DLD1 (cell line): ENCODE measurements at regions not wholly inside any gene's neighbourhood (a gene's known extent, or its start where the extent isn't known, plus 50 kb on each side); places are given as distances from the start of the nearest gene placed in this dataset.
"Not testable (repeated sequence)": the region's sequence is repeated elsewhere in the genome, so short reads cannot be mapped to it uniquely, and the experiment has no call there.

Experiments
- in situ Hi-C: cut with HindIII; loops from 2 replicates; pipeline ENCODE4 v1.10.0; 2017; ENCODE audit warnings: low sequenced_read_pairs

DNA sequence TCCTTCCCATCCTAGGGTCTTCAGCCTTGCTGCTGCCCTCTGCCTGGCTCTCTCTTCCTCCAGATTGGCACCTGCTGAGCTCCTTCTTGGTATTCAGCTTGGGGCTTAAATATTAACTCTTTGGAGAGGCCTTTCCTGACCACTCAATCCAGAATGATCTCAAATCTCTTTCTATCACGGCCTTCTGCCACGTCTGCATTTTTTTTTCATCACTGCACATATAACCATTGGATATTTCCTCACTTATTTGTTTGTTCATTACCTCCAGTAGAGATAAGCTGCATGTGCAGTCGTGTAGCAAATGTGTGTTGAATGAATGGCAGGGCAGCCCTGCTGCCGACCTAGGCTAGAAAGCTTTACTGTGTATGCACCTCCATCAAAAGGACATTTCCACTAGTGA is 51.6 kb upstream of the MPP7 start:
- in situ Hi-C loops = no loop called here

DNA sequence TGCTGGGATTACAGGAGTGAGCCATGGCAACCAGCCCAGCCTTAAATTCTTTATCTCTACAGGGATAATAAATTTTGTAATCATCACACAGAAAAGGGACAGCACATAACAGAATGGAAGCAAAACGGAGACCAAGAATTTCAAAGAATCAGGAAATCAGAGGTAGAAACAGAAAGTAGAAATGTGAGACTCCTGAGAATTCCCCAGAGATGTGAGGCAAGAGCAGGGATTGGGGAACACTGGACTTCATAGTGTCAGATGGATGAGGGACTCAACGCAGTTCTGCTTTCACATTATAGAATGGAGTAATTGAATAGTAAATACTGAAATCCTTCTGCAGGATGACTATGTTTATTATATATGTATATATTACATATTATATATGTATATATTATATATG is 52.5 kb upstream of the MPP7 start:
- in situ Hi-C loops = no loop called here

DNA sequence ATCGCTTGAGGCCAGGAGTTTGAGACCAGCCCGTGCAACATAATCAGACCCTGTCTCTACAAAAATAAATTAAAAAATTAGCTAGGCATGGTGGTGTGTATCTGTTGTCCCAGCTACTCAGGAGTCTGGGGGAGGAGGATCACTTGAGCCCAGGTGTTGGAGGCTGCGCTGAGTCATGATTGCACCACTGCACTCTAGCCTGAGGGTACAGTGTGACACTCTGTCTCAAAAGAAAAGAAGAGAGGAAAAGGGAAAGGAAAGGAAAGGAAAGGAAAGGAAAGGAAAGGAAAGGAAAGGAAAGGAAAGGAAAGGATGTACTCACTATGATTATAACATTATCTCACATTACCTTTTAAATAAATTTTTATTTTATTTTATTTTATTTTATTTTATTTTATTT is 56.5 kb upstream of the MPP7 start:
- in situ Hi-C loops = no loop called here

DNA sequence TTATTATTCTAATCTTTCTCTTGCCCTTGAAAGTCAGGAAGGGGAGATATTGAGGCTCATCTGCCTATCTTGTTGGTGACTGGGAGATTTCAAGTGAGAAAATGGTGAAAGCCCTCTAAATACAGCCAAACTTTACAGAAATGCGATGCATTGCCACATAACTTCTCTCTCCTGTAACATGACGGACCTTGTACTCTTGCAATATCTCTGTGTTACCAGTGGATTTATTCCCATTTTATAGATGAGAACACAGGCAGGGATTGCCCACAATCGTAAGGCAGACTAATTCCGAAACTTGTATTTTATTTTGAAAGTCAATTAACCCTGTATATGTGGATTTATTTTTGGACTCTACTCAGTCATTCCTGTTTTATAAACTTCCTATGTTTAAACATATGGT is 57.3 kb upstream of the MPP7 start:
- in situ Hi-C loops = no loop called here

DNA sequence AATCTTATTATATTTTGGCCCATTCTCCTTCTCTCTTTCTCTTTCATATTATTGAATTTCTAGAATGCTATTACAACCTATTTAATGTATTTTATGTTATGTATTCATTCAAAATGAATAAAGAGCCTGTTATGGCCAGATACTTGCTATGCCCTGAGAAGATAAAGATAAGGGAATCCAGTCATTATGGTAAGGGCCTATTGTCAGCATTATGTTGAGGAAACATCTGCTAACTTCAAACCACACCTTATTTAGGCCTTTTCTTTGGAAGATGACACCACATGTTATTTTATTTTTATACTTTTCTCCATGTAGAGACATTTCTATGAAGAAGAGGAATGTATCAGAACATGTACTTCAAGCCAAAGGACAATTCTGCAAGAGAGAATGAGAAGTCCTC is 60.5 kb upstream of the MPP7 start:
- in situ Hi-C loops = no loop called here

DNA sequence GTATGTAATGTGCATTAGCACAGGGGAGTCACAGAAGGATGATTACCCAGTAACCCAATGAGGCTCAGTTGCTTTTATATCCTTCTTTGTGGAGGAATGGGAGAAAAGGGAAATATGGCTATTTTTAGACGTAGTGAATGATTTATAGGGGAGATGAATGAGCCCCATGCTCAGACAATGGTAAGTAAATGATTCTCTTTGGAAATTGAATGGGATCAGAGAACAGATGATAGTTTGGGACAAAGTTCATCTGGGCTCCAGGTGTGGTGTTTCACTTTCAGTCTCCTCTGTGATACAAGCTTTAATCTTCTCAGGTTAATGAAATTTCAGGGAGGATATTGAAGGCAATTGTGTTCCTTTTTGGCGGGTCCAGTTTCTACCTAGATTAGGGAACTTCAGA is 63.0 kb upstream of the MPP7 start:
- in situ Hi-C loops = no loop called here

DNA sequence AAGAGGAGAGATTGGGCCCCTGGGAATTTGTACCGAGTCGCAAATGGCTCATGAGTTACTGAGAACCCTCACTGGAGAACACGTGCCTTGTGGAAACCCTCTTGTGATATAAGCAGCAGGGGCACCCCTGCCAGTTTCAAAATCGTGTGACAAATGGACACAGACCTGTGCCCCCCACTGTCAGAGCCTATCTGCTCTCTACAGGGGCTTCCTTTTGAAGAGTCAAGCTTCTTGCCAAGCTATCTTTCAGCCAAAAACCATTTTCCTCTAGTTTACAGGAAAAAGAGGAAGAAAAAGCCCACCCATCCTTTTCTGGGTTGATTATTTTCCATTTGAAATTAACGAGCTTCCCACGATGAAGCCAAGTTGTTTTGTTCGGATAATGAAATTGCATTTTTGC is 64.1 kb upstream of the MPP7 start:
- in situ Hi-C loops = no loop called here

DNA sequence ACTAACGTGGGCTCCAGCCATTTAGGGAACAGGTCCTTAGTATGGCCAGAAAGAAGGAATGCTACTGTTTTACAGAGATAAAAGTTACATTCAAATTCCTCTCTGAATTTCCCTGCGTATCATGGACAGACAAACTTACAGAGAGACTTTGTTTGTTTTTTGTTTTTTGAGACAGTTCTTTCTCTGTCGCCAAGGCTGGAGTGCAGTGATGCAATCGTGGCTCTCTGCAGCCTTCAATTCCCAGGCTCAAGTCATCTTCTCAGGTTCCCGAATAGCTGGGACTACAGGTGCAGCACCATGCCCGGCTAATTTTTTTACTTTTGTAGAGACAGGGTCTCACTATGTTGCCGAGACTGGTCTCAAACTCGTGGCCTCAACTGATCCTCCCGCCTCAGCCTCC is 64.5 kb upstream of the MPP7 start:
- in situ Hi-C loops = no loop called here

DNA sequence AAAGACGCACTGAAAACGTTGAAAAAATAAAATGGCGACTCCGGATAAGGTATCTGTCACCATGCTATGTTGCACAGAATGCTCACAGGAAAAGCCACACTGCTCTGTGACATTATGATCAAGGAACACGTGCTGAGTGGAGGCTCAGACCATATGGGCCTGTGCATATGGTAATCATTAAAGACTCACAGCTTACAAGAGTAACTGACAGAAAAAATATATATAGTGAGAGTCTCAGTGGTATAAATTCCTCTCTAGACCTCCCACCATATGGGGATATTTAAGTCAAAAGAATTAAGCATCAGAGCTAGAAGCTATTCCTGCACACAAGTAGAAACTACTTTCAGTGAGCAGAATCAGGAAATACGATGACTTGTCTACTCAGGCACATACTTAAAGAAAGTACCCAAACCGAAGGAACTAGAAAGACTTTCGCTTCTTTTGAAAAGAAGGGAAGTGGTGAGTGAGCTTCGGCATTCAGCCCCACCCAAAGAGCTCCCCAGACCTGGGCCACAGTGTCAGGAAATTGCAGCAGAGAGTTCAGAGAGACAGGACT is 65.1 kb upstream of the MPP7 start:
- in situ Hi-C loops = no loop called here

DNA sequence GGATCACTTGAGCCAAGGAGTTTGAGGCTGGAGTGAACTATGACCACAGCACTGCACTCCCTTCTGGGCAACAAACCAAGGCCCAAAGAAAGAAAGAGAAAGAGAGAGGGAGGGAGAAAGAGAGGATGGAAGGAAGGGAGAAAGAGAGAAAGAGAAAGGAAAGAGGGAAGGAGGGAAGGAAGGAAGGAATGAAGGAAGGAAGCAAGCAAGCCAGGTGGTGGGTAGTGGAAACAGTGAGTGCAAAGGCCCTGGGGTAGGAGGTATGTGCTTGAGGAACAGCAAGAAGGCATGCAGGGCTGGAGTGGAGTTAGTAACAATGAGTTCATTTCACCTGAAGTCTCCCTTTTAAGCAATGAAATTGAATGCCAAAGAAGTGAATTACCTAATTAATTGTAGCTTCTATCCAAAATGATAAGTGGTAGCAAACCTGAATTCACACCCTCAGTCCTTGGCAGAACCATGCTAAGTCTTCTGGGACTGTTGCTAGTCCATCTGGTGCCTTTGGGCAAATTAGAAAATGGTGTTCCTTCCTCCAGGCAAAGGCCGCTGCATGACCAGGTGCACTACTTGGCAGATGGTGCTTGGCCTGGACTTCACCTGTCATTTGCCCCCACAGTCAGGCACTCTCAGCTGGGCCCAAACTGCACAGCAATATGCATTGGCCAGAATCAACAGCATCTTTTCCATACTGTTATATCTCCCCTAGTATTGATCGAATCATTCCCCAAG is 67.4 kb upstream of the MPP7 start:
- in situ Hi-C loops = no loop called here

DNA sequence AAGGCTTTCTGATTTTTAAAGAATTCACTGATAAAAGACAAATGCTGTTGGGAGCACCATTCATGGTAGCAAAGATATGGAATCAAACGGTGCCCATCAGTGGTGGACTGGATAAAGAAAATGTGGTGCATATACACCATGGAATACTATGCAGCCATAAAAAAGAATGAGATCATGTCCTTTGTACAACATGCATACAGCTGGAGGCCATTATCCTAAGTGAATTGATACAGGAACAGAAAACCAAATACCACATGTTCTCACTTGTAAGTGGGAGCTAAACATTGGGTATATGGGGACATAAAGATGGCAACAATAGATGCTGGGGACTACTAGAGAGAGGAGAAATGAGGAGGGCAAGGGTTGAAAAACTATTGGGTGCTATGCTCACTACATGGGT is 68.8 kb upstream of the MPP7 start:
- in situ Hi-C loops = not testable (repeated sequence)

DNA sequence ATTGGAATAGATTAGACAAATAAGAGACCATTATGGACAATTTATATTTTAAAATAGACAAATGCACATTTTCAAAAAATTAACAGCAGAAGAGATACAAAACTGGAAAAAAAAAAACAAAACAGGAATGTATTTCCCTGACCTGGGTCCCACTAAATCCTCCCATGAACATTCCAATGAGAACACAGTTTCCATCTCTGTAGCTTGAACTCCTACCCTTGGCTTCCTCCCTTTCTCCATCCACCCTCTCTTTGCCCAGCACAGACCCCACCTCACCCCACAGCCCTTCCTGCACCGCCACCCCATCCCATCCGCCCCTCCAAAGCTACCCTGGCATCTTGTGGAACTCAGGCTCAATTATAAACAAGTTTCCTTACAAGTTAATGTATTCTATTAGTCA is 71.2 kb upstream of the MPP7 start:
- in situ Hi-C loops = no loop called here

DNA sequence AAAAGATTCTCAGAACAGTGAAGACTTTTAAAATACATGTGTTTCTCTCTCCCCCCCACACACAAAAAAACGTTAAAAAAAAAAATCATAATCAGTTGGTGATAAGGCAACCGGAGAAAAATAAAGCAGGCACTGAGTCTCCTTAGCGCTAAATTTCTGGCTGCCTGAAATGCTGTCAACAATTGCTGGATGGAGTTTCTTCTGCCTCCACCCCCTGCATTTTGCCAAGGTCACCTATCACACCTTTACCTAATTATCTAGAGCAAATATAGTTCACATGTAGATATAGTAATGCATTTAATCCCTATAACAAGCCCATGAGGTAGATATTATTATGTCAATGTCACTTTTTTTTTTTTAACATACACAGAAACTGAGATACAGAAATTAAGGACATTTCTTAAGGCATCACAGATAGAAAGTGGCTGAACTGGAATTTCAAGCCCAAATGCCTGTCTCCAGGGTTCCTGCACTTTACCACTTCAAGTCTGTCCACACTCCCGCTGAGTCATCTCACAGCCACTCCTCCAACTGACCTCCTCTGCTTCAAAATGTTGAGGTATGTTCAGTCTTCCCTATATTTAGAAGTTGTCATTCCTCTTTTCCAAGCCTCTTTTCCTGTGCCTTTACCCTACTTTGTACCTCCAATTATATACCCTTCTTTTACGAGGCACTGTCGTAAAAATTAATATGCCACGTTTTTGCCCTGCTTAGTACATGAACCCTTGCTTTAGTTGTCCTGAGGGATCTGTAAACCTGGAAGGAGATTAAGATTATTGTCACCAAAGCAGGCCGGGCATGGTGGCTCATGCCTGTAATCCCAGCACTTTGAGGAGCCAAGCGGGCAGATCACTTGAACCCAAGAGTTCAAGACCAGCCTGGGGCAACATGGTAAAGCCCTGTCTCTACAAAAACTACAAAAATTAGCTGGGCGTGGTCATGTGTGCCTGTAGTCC is 72.8 kb upstream of the MPP7 start:
- in situ Hi-C loops = no loop called here

DNA sequence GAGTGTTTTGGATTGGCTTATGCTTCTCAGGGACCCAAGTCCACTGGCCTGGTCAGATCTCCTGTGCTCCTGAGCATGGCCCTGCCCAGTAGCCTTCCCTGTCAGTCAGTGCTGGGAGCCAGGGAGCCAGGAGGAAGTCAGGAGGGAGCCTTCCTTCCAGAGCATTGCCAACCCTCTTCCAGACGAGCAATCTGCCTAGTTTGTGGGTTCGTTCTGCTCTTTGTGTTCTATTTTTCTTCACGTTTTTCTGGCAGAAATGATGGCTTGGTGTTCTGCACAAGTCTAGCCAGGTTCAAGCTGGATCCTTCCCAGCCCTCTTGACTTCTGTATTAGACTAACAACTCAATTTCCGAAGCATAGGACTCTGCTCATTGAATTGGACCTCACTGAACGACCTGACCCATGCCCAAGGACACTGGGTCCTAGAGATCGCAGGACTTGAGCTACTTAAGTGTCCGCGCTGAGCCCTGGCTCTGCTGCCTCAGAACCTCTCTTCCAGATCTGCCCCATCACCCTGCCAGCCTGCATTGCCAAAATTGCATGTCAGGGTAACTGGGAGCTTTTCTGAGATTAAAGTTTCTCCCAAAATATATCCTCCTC is 76.2 kb upstream of the MPP7 start:
- in situ Hi-C loops = no loop called here

DNA sequence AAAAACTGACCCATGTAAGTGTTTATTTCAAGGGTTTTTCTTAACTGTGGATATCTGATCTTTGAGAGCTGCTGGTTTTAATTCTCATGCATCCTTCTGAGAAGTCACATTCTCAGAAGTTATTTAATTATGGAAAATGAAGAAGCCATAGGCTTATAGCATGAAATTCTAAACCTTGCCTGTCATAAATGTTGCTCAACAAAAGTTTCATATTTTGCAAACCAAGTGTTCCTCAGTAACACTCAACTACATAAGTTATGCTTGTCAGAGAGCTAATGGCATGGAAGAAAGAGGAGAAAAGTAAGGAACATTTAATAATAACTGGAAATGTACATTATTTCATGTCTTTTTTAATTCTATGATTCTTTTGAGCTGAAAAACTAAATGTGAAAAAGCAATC is 78.6 kb upstream of the MPP7 start:
- in situ Hi-C loops = no loop called here

DNA sequence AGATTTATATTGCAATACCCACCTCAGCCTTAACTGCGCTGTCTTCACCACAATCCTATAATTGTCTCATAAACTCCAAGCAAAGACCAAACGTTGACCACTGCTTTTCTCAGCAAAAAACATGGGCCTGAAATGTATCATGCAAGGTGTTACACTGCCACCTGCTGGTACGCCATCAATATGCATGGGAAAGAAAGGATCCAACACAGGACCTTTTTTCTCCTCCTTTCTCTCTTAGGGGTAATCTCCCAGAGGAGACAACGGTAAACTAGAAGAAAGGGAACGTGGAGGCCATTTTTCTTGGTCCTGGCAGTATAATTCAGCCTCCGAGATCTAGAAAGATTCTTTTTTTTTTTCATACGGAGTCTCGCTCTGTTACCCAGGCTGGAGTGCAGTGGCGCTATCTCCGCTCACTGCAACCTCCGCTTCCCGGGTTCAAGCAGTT is 79.1 kb upstream of the MPP7 start:
- in situ Hi-C loops = no loop called here

DNA sequence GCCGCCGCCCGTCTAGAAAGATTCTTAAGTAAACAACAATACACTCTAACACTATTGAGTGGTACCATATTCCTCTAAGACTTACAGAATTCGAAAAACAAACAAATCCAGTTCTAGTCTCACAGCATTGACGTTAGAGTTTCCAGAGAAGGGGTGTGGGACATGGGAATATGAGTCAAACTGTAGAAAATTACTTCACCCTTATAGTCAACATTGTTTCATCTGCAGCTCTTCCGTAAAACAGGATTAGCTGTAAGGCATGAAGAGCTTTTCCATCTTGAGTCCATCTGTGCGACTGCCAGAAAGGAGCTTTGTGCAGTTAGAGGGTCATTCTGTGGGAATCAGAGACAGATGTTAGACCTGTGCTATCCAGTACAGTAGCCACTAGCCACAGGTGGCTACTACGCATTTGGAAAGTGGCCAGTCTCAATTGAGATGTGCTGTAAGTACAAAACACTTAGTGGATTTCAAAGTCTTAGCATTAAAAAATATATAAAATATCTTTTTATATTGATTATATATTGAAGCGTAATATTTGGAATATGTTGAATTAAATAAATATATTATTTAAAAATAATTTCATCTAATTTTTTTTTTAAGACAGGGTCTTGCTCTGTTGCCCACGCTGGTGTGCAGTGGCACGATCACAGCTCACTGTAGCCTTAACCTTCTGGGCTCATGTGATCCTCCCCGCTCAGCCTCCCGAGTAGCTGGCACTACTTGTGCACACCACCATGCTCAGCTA is 79.8 kb upstream of the MPP7 start:
- in situ Hi-C loops = no loop called here

DNA sequence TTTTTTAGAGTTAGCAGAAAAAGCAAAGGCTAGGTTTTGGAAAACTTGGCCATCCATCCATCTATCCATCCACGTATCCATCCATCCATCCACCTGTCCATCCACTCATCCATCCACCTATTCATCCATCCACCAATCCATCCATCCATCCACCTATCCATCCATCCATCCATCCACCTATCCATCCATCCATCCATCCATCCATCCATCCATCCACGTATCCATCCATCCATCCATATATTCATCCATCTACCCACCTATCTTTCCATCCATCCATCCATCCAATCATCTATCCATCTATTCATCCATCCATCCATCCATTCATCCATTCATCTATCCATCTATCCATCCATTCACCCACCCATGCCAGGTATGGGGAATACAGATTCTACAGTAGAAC is 81.7 kb upstream of the MPP7 start:
- in situ Hi-C loops = no loop called here

DNA sequence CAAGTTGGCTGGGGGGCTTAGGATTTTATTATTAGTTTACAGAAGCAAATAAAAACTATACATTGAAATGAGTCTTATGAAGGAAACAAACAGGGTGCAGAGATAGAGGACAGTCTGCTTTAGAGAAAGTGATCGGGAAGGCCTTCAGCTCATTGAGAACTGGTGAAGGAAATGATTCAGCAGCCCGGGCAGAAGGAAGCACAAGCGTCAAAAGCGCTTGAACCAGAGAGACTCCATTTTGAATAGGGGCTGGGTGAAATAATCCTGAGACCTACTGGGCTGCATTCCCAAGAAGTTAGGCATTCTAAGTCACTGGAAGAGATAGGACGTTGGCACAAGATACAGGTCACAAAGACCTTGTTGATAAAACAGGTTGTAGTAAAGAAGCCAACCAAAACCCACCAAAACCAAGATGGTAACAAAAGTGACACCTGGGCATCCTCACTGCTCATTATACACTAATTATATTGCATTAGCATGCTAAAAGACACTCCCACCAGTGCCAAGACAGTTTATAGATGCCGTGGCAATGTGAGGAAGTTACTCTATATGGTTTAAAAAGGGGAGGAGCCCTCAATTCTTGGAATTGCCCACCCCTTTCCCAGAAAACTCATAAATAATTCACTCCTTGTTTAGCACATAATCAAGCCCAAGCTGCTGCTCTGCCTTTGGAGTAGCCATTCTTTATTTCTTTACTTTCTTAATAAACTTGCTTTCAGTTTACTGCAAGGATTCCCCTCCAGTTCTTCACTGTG is 83.1 kb upstream of the MPP7 start:
- in situ Hi-C loops = no loop called here

DNA sequence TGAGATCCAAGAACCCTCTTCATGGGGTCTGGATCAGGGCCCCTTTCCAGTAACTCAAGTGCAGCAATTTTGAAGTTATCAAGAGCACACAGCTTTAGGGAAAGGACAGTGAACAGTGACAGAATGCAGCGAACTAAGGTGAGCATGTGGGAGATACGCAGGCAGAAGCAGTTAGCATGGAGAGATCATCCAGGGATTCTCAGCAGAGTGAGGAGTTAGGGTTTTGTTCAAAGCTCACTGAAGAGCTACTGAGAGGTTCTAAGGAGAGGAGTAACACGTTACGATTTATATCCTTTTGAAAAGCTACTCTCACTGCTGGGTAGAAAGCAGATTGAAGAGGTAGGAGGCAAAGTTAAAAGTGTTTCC is 83.6 kb upstream of the MPP7 start:
- in situ Hi-C loops = no loop called here
